Tibial nerve (tissue), 4 donors: ENCODE measurements at regions not wholly inside any gene's neighbourhood (a gene's known extent, or its start where the extent isn't known, plus 50 kb on each side); places are given as distances from the start of the nearest gene placed in this dataset.
A peak's percentile ranks its signal among the peaks of the same experiment; 100 is the strongest.

Experiments used
- DNase-seq, 2 donors: peaks; one replicate each; pipeline ENCODE4 v3.0.0-alpha.2; 2019; ENCODE audit warnings: low spot score in 2 of 2
- H3K27ac ChIP-seq, 4 donors: fragments of 200-600 bp; sonication (generic) in 3 of 4; one replicate each; pipeline ENCODE4 v1.5.1; 2017 to 2019; ENCODE audit warnings: mild to moderate bottlenecking in 1 of 4
- H3K27me3 ChIP-seq, 2 donors: fragments of 200-600 bp; sonication (generic) in 1 of 2; one replicate each; pipeline versions ENCODE4 v1.5.1 to v1.6.0; 2017 to 2019
- H3K36me3 ChIP-seq, 3 donors: fragments of 200-600 bp; sonication (generic); one replicate each; pipeline ENCODE4 v1.5.1; 2018 to 2019
- H3K4me1 ChIP-seq, 4 donors: fragments of 200-600 bp; sonication (generic) in 3 of 4; one replicate each; pipeline ENCODE4 v1.5.1; 2017 to 2019
- H3K4me3 ChIP-seq, 4 donors: fragments of 200-600 bp; sonication (generic) in 3 of 4; one replicate each; pipeline ENCODE4 v1.5.1; 2017 to 2019; ENCODE audit warnings: mild to moderate bottlenecking in 1 of 4, moderate library complexity in 1 of 4
- H3K9me3 ChIP-seq, 4 donors: fragments of 200-600 bp; sonication (generic) in 3 of 4; one replicate each; pipeline ENCODE4 v1.5.1; 2017 to 2019
- CTCF ChIP-seq, 5 experiments: fragments of 200-600 bp in 3 of 5; fragments of 450-650 bp in 2 of 5; sonication (generic) in 3 of 5; IDR thresholded peaks; one replicate each; pipeline ENCODE4 v1.5.1; 2016 to 2019; ENCODE audit warnings: antibody characterized with exemption in 5 of 5, mild to moderate bottlenecking in 3 of 5, moderate library complexity in 2 of 5
- EP300 ChIP-seq, 2 donors: sonication (generic); formaldehyde crosslinking; IDR thresholded peaks; one replicate each; pipeline ENCODE4 v1.6.1; 2017; ENCODE audit warnings: antibody characterized with exemption in 2 of 2, mild to moderate bottlenecking in 1 of 2
- POLR2A ChIP-seq, 2 donors: fragments of 450-650 bp; IDR thresholded peaks; one replicate each; pipeline ENCODE4 v1.6.1; 2017; ENCODE audit warnings: antibody characterized with exemption in 2 of 2, mild to moderate bottlenecking in 2 of 2, moderate library complexity in 2 of 2
- WGBS, 2 donors: methylation state at CpG; one replicate each; pipeline ENCODE4 v1.1.5; 2018; 5-methylcytosine and 5-hydroxymethylcytosine counted together

- Histone ChIP-seq H3K27me3 (no peaks in the 10 kb centered on the region), H3K4me3 (peak overlapping the region in 1 of 4 donors; percentile 100), H3K36me3 (no peaks in the 10 kb centered on the region), H3K4me1 (peaks cover 0 to 27% (median 4%) of the 10 kb centered on the region in 4 donors), H3K9me3 (peaks cover 0 to 4% (median 0%) of the 10 kb centered on the region in 4 donors), H3K27ac (peak overlapping the region in 2 of 4 donors; percentile 75 to 90)
- TF ChIP-seq EP300 (IDR thresholded peaks at IDR 0.05), result no peak
- no peak for TF ChIP-seq POLR2A (IDR thresholded peaks at IDR 0.05)
- TF ChIP-seq CTCF (IDR thresholded peaks at IDR 0.05), result no peak
- DNase-seq, result no peak
- 40 to 51% methylated on average over 4 of the region's 4 CpGs for WGBS, 2 donors
Measured at GRCh38 chr3:15861163-15861562, 63.4 kb upstream of the ANKRD28 start.

- H3K4me3 ChIP-seq, result no peak overlapping the region
- WGBS, 2 donors, result 62 to 75% methylated on average over 1 of the region's 1 CpG
- TF ChIP-seq CTCF (IDR thresholded peaks at IDR 0.05) (no peak), POLR2A (IDR thresholded peaks at IDR 0.05) (no peak), EP300 (IDR thresholded peaks at IDR 0.05) (no peak)
- no peaks in the 10 kb centered on the region for H3K9me3 ChIP-seq
- peaks cover 0 to 7% (median 0%) of the 10 kb centered on the region in 3 donors for H3K36me3 ChIP-seq
- no peaks in the 10 kb centered on the region for H3K27me3 ChIP-seq
- H3K4me1 ChIP-seq, result no peaks in the 10 kb centered on the region
- DNase-seq, result no peak
- H3K27ac ChIP-seq, result no peak overlapping the region
Measured at GRCh38 chr3:15872807-15873206, 75.0 kb upstream of the ANKRD28 start.

- DNase-seq, result no peak
- Histone ChIP-seq H3K4me1 (no peaks in the 10 kb centered on the region), H3K36me3 (peaks cover 0 to 10% (median 0%) of the 10 kb centered on the region in 3 donors), H3K27ac (no peak overlapping the region), H3K27me3 (no peaks in the 10 kb centered on the region), H3K4me3 (no peak overlapping the region), H3K9me3 (no peaks in the 10 kb centered on the region)
- TF ChIP-seq CTCF (IDR thresholded peaks at IDR 0.05) (no peak), POLR2A (IDR thresholded peaks at IDR 0.05) (no peak)
- WGBS, 2 donors, result 46 to 47% methylated on average over 4 of the region's 4 CpGs
Measured at GRCh38 chr3:15873415-15873814, 75.6 kb upstream of the ANKRD28 start.

GRCh38 chr3:15875016-15875689 is 77.4 kb upstream of the ANKRD28 start:
- H3K4me1 ChIP-seq, result no peaks in the 10 kb centered on the region
- no peaks in the 10 kb centered on the region for H3K9me3 ChIP-seq
- no peak overlapping the region for H3K27ac ChIP-seq
- no peaks in the 10 kb centered on the region for H3K27me3 ChIP-seq
- H3K4me3 ChIP-seq, result no peak overlapping the region
- 89 to 90% methylated on average over 1 of the region's 1 CpG for WGBS, 2 donors
- H3K36me3 ChIP-seq, result peaks cover 0 to 10% (median 0%) of the 10 kb centered on the region in 3 donors
- TF ChIP-seq CTCF (IDR thresholded peaks at IDR 0.05), result no peak
- no peak for TF ChIP-seq EP300 (IDR thresholded peaks at IDR 0.05)
- no peak for TF ChIP-seq POLR2A (IDR thresholded peaks at IDR 0.05)
- no peak for DNase-seq

- H3K36me3 ChIP-seq, result peaks cover 0 to 10% (median 0%) of the 10 kb centered on the region in 3 donors
- no peak for DNase-seq
- no peak for TF ChIP-seq POLR2A (IDR thresholded peaks at IDR 0.05)
- TF ChIP-seq CTCF (IDR thresholded peaks at IDR 0.05), result no peak
- TF ChIP-seq EP300 (IDR thresholded peaks at IDR 0.05), result no peak
- no peaks in the 10 kb centered on the region for H3K9me3 ChIP-seq
- H3K4me3 ChIP-seq, result no peak overlapping the region
- no peak overlapping the region for H3K27ac ChIP-seq
- H3K27me3 ChIP-seq, result no peaks in the 10 kb centered on the region
- WGBS, 2 donors, result 71 to 89% methylated on average over 1 of the region's 1 CpG
- no peaks in the 10 kb centered on the region for H3K4me1 ChIP-seq
Measured at GRCh38 chr3:15876669-15877068, 78.9 kb upstream of the ANKRD28 start.
